ENCODE measurements at regions not wholly inside any gene's neighbourhood (a gene's known extent, or its start where the extent isn't known, plus 50 kb on each side); places are given as distances from the start of the nearest gene placed in this dataset.

DNA sequence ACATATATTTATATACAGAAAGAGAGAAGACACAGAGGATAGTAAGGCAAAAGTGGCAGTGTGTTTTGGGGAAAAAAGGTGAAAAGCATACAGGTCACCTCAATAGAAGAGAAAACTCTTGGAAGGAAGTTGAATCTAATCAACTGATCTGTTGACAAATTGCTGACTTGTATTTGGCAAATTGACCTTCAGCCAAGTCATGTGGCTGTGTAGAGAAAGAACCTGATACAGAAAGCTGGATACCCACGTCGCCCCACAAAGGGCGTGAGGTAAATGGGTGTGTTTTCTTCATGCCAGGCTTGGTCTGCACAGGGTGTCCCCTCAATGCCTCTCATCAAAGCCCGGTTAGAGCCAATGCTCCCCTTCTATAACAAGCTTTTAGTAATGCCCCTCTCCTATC, 230.0 kb upstream of the KLHL29 start:
- no peak overlapping the region for H2AK9ac ChIP-seq (replicated peaks; ENCODE audit: low read depth, low read length, poor library complexity)
- no peak overlapping the region for H4K91ac ChIP-seq (ENCODE audit: insufficient read depth, low read depth, low read length)
- H3K27ac ChIP-seq (ENCODE audit: insufficient read depth, low read length): no peak overlapping the region
- H2BK5ac ChIP-seq (ENCODE audit: low read depth, low read length, poor library complexity, severe bottlenecking): no peak overlapping the region
- no peaks in the 10 kb centered on the region for H3K9me1 ChIP-seq (ENCODE audit: insufficient read depth, low read length)
- no peak overlapping the region for H2BK15ac ChIP-seq (ENCODE audit: low read depth, low read length)
- BruUV-seq (replicated peaks): no TSS peak
- no peaks in the 10 kb centered on the region for H3K36me3 ChIP-seq (ENCODE audit: control insufficient read depth, insufficient read depth, low read length)
- H3K4ac ChIP-seq (ENCODE audit: low read depth, low read length): no peak overlapping the region
- no peak overlapping the region for H3K4me3 ChIP-seq (ENCODE audit: insufficient read depth, low read depth, low read length)
- TF ChIP-seq NFE2L2 (IDR thresholded peaks at IDR 0.05; ENCODE audit: low read depth, low read length) (no peak), POLR2A (IDR thresholded peaks at IDR 0.05; ENCODE audit: low read depth, low read length) (no peak), MXI1 (IDR thresholded peaks at IDR 0.05; ENCODE audit: borderline replicate concordance, low read depth, low read length) (no peak), RAD21 (IDR thresholded peaks at IDR 0.05; ENCODE audit: low read length) (no peak)
- H2BK120ac ChIP-seq (ENCODE audit: low read depth, low read length): no peak overlapping the region
- H3K18ac ChIP-seq (ENCODE audit: low read depth, low read length): no peak overlapping the region
- ATAC-seq (ENCODE audit: low read depth) (no peak), DNase-seq (no peak)
- intact Hi-C loops (cut with micrococcal nuclease): no loop called here
- no peak overlapping the region for H2AFZ ChIP-seq (replicated peaks; ENCODE audit: low read length, poor library complexity)
- H3K27me3 ChIP-seq (ENCODE audit: control insufficient read depth, insufficient read depth, low read length): no peaks in the 10 kb centered on the region
- WGBS, 2 experiments (ENCODE audit: extremely low coverage in 2 of 2, insufficient read length in 1 of 2): no CpG with 5 or more reads among the region's 4 CpGs
- H2AK5ac ChIP-seq (ENCODE audit: low read depth, low read length): no peak overlapping the region
- H3K4me2 ChIP-seq (ENCODE audit: low read depth, low read length): no peak overlapping the region
- POLR2A ChIA-PET (ENCODE audit: unreplicated experiment): no interaction called here
- no peaks in the 10 kb centered on the region for H4K20me1 ChIP-seq (ENCODE audit: insufficient read depth, low read length)
- dilution Hi-C loops (cut with HindIII; ENCODE audit: low sequenced_read_pairs, unreplicated experiment): no loop called here
- in situ Hi-C loops (cut with MboI; ENCODE audit: low sequenced_read_pairs): no loop called here
- no peak overlapping the region for H4K5ac ChIP-seq (ENCODE audit: low read depth, low read length)
- no peak overlapping the region for H3K9ac ChIP-seq (ENCODE audit: low read depth, low read length)
- no peak overlapping the region for H3K23ac ChIP-seq (ENCODE audit: low read depth, low read length)
- H2BK20ac ChIP-seq (ENCODE audit: low read depth, low read length): no peak overlapping the region
- no peaks in the 10 kb centered on the region for H3K9me3 ChIP-seq (ENCODE audit: control insufficient read depth, insufficient read depth, low read length)
- H3K79me1 ChIP-seq (ENCODE audit: low read depth in 1 of 2, low read length in 2 of 2): no peaks in the 10 kb centered on the region
- no peak overlapping the region for H3K14ac ChIP-seq (replicated peaks; ENCODE audit: low read depth, low read length)
- CTCF ChIA-PET: no interaction called here
- no peak overlapping the region for H3K56ac ChIP-seq (ENCODE audit: extremely low read depth, insufficient read depth, low read length)
- no peak overlapping the region for H4K8ac ChIP-seq (ENCODE audit: low read depth in 2 of 2, low read length in 2 of 2)
- no peaks in the 10 kb centered on the region for H3K4me1 ChIP-seq (ENCODE audit: control insufficient read depth, insufficient read depth, low read length)

Measured in IMR-90 (cell line).